ENCODE measurements at regions not wholly inside any gene's neighbourhood (a gene's known extent, or its start where the extent isn't known, plus 50 kb on each side); places are given as distances from the start of the nearest gene placed in this dataset.

DNA sequence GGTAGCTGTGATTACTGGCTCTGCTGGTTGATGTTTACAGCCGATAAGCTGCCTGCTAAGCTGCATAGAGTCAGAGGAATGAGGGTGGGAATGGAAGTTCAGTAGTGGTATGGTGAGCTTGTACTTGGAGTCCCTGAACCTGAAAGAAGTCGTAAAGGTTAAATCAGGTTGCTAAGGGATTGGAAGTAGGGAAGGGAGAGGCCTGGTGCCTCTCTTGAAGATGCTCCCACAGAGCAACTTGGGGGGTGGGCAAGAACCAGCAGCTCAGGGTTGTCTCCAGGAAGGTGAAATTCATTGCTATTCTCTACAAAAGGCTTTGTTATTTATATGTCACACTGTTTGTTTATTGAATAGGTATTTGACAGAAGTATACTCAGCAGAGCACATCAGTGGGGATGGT lies 73.8 kb upstream of the OLFM4 start:
- DNase-seq (ENCODE audit: insufficient read length, low spot score, missing footprints), result no peak
- H3K27me3 ChIP-seq (ENCODE audit: insufficient read depth, low read length), result no peaks in the 10 kb centered on the region
- TF ChIP-seq, protein P1, sequence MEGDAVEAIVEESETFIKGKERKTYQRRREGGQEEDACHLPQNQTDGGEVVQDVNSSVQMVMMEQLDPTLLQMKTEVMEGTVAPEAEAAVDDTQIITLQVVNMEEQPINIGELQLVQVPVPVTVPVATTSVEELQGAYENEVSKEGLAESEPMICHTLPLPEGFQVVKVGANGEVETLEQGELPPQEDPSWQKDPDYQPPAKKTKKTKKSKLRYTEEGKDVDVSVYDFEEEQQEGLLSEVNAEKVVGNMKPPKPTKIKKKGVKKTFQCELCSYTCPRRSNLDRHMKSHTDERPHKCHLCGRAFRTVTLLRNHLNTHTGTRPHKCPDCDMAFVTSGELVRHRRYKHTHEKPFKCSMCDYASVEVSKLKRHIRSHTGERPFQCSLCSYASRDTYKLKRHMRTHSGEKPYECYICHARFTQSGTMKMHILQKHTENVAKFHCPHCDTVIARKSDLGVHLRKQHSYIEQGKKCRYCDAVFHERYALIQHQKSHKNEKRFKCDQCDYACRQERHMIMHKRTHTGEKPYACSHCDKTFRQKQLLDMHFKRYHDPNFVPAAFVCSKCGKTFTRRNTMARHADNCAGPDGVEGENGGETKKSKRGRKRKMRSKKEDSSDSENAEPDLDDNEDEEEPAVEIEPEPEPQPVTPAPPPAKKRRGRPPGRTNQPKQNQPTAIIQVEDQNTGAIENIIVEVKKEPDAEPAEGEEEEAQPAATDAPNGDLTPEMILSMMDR (IDR thresholded peaks at IDR 0.05; ENCODE audit: extremely low read depth, low read depth, low read length), result no peak
- no peaks in the 10 kb centered on the region for H4K20me1 ChIP-seq (ENCODE audit: insufficient read depth, low read length)
- H3K4me3 ChIP-seq (ENCODE audit: insufficient read depth, low read length), result no peak overlapping the region
- H3K36me3 ChIP-seq (ENCODE audit: insufficient read depth, low read length), result no peaks in the 10 kb centered on the region
- no peaks in the 10 kb centered on the region for H3K9me3 ChIP-seq (ENCODE audit: low read depth, low read length)
- H3K4me1 ChIP-seq (ENCODE audit: insufficient read depth, low read length), result no peaks in the 10 kb centered on the region
- no peak overlapping the region for H3K27ac ChIP-seq (ENCODE audit: low read depth, low read length)
- no peak overlapping the region for H3K4me2 ChIP-seq (ENCODE audit: insufficient read depth, low read length)
- H3K79me2 ChIP-seq (ENCODE audit: insufficient read depth, low read length), result no peaks in the 10 kb centered on the region
- H2AFZ ChIP-seq (ENCODE audit: low read length), result no peak overlapping the region

DNA sequence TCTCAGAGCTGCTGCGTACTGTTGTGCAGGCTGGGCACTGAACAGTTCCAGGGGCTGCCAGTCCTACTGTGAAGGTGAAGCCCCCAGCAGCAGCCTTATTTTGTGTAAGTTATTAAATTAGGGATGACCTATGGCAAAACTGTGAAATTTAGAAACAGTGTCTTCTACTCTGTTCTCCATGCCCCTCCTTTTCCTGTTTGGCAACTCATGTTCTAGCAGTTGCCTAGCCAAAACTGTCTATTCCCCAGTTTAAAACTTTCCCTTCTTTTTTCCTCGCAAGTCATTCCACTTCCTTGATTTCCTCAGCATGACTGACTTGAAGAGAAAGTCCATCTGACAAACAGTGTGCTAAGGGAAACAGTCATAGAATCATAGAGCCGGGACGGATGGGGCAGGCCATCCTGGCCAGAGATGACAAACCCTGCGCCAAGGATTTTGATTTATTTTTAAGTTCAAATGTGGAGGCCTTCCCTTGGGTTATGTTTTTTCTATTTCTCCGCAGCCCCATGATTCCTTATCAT lies 78.1 kb upstream of the OLFM4 start:
- Histone ChIP-seq H3K9me3 (ENCODE audit: low read depth, low read length) (no peaks in the 10 kb centered on the region), H2AFZ (ENCODE audit: low read length) (no peak overlapping the region), H3K4me1 (ENCODE audit: insufficient read depth, low read length) (no peaks in the 10 kb centered on the region), H4K20me1 (ENCODE audit: insufficient read depth, low read length) (no peaks in the 10 kb centered on the region), H3K79me2 (ENCODE audit: insufficient read depth, low read length) (no peaks in the 10 kb centered on the region), H3K36me3 (ENCODE audit: insufficient read depth, low read length) (no peaks in the 10 kb centered on the region), H3K27me3 (ENCODE audit: insufficient read depth, low read length) (no peaks in the 10 kb centered on the region), H3K27ac (ENCODE audit: low read depth, low read length) (no peak overlapping the region), H3K4me3 (ENCODE audit: insufficient read depth, low read length) (no peak overlapping the region), H3K4me2 (ENCODE audit: insufficient read depth, low read length) (no peak overlapping the region)
- DNase-seq (ENCODE audit: insufficient read length, low spot score, missing footprints), result no peak
- TF ChIP-seq, protein P1 (IDR thresholded peaks at IDR 0.05; ENCODE audit: extremely low read depth, low read depth, low read length), result no peak

DNA sequence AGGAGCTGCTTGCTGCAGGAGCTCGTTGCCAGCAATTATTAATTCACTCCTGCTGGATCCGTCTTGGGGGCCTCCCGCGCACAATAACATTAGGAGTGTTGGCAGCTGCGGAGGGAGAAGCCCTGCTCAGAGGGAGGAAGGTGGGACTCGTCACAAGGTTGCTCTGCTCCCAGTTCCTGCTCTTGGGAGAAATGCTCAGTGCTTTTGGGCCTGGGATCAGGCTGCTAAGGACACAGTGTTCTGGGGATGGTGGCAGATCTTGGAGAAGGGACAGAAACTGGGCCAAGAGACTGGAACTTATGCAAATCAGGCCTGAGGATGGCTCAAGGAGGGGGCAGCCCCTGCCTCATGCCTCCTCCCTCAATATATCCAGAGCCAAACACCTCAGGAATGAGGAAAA lies 78.9 kb upstream of the OLFM4 start:
- H3K4me2 ChIP-seq (ENCODE audit: insufficient read depth, low read length), result no peak overlapping the region
- no peaks in the 10 kb centered on the region for H3K4me1 ChIP-seq (ENCODE audit: insufficient read depth, low read length)
- no peaks in the 10 kb centered on the region for H3K79me2 ChIP-seq (ENCODE audit: insufficient read depth, low read length)
- H3K4me3 ChIP-seq (ENCODE audit: insufficient read depth, low read length), result no peak overlapping the region
- no peaks in the 10 kb centered on the region for H3K27me3 ChIP-seq (ENCODE audit: insufficient read depth, low read length)
- H3K36me3 ChIP-seq (ENCODE audit: insufficient read depth, low read length), result no peaks in the 10 kb centered on the region
- TF ChIP-seq, protein P1 (IDR thresholded peaks at IDR 0.05; ENCODE audit: extremely low read depth, low read depth, low read length), result no peak
- no peak overlapping the region for H2AFZ ChIP-seq (ENCODE audit: low read length)
- no peak for DNase-seq (ENCODE audit: insufficient read length, low spot score, missing footprints)
- H3K27ac ChIP-seq (ENCODE audit: low read depth, low read length), result no peak overlapping the region
- H4K20me1 ChIP-seq (ENCODE audit: insufficient read depth, low read length), result no peaks in the 10 kb centered on the region
- H3K9me3 ChIP-seq (ENCODE audit: low read depth, low read length), result no peaks in the 10 kb centered on the region

DNA sequence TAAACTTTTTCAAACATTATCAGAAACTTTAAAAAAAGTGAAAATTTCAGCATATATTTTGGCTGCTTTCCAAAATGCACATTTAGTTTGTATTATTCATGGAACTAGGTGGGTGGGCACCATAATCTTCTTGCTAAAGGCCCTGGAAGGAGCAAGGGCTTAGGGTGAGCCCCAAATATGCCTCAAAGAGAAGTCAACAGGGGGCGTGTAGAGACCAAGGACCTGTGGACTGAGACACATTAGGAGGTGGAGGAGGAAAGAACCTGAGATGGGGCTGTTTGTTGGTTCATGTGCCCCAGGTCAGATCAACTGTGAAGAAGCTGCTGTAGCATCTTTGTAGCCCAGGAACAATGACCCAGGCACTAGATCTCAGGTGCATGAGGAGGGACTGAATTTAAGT lies 79.6 kb upstream of the OLFM4 start:
- H3K79me2 ChIP-seq (ENCODE audit: insufficient read depth, low read length), result no peaks in the 10 kb centered on the region
- H3K27ac ChIP-seq (ENCODE audit: low read depth, low read length), result no peak overlapping the region
- TF ChIP-seq, protein P1 (IDR thresholded peaks at IDR 0.05; ENCODE audit: extremely low read depth, low read depth, low read length), result no peak
- H4K20me1 ChIP-seq (ENCODE audit: insufficient read depth, low read length), result no peaks in the 10 kb centered on the region
- no peak for DNase-seq (ENCODE audit: insufficient read length, low spot score, missing footprints)
- H2AFZ ChIP-seq (ENCODE audit: low read length), result no peak overlapping the region
- no peaks in the 10 kb centered on the region for H3K27me3 ChIP-seq (ENCODE audit: insufficient read depth, low read length)
- no peaks in the 10 kb centered on the region for H3K9me3 ChIP-seq (ENCODE audit: low read depth, low read length)
- no peak overlapping the region for H3K4me3 ChIP-seq (ENCODE audit: insufficient read depth, low read length)
- H3K4me2 ChIP-seq (ENCODE audit: insufficient read depth, low read length), result no peak overlapping the region
- H3K36me3 ChIP-seq (ENCODE audit: insufficient read depth, low read length), result no peaks in the 10 kb centered on the region
- H3K4me1 ChIP-seq (ENCODE audit: insufficient read depth, low read length), result no peaks in the 10 kb centered on the region
